DMS153 treated with DMSO at 0.1 percent for 48 hours (cell line): ENCODE measurements at regions not wholly inside any gene's neighbourhood (a gene's known extent, or its start where the extent isn't known, plus 50 kb on each side); places are given as distances from the start of the nearest gene placed in this dataset.

Experiments
- DNase-seq: peaks from one replicate; lab custom pipeline; 2025; ENCODE audit not compliant: unreplicated experiment; lab: John Stamatoyannopoulos, UW

- DNase-seq = no peak
Observed at GRCh38 chr21:17460094-17460493, 52.7 kb upstream of the CXADR start.

DNA sequence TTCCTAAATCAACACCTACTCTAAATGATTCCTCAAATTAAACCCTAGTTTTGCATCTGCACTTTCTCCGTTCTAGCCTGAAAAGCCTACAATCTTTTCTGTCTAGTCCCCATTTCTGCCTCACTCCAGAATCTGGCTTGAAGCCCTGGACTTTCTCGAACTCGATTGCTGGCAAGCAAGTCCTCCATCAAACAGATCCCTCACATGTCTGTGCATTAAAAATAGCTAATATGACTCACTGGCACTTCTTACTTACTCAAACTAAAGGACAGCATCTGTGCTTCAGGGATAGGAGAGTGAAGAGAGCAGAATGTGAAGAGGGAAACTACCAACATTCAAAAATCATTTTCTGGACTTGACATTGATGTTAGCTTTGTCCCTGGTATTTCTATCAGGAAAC is 51.8 kb upstream of the CXADR start:
- no peak for DNase-seq

DNA sequence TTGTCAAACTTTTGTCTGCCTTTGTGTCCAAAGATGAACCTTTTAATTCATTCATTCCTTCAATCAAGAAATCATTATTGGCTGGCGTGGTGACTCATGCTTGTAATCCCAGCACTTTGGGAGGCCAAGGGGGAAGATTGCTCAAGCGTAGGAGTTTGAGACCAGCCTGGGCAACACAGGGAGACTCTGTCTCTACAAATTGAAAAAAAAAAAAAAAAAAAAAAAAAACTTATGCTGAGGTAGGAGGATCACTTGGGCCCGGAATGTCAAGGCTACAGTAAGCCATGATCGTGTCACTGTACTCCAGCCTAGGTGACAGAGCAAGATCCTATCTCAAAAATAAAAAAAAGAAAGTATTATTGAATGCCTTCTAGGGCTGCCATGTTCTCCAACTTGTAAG is 51.3 kb upstream of the CXADR start:
- no peak for DNase-seq

DNA sequence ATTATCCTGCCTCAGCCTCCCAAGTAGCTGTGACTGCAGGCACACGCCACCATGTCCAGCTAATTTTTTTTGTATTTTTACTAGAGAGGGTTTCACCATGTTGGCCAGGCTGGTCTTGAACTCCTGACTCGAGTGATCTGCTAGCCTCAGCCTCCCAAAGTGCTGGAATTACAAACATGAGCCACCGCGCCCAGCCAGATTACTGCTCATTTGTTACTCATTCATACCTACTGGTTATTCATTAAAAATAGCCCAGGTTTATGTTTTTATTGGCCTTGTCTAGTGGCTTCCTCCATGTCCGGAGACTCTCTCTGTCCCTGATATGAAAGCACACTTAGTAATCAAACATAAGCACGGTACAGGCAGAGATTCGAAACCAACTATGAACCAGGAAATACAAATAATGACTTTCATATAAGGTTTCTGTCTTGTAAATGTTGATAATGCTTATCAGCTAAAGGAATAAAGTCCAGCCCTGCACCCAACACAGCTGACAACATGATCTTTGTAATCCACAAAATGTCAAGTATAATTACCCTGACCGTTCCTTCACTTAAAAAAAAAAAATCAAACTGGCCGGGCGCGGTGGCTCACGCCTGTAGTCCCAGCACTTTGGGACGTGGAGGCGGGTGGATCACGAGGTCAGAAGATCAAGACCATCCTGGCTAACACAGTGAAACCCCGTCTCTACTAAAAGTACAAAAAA is 50.4 kb upstream of the CXADR start:
- no peak for DNase-seq
